WERI-Rb-1 (cell line): ENCODE measurements at regions not wholly inside any gene's neighbourhood (a gene's known extent, or its start where the extent isn't known, plus 50 kb on each side); places are given as distances from the start of the nearest gene placed in this dataset.

Experiments
- DNase-seq: peaks from one replicate; pipeline ENCODE4 v3.0.0-alpha.2; 2020
- H3K27ac ChIP-seq: fragments of 250-450 bp; sonication (Bioruptor Pico); 2 replicates; pipeline ENCODE4 v1.5.1; 2020; ENCODE audit warnings: mild to moderate bottlenecking, moderate library complexity
- H3K27me3 ChIP-seq: fragments of 250-450 bp; sonication (Bioruptor Pico); 2 replicates; pipeline ENCODE4 v1.5.1; 2021; ENCODE audit warnings: mild to moderate bottlenecking, low read depth, moderate library complexity; ENCODE audit not compliant: insufficient read depth, severe bottlenecking
- H3K36me3 ChIP-seq: fragments of 250-450 bp; sonication (Bioruptor Pico); 2 replicates; pipeline ENCODE4 v1.5.1; 2020; ENCODE audit warnings: mild to moderate bottlenecking, moderate library complexity
- H3K4me3 ChIP-seq: 2 replicates; pipeline ENCODE4 v1.5.1; 2011; ENCODE audit warnings: low read depth, mild to moderate bottlenecking, control low read depth, low read length
- H3K9me3 ChIP-seq: fragments of 250-450 bp; sonication (Bioruptor Pico); 2 replicates; pipeline ENCODE4 v1.5.1; 2021; ENCODE audit warnings: mild to moderate bottlenecking, moderate library complexity; ENCODE audit not compliant: severe bottlenecking
- TF ChIP-seq, protein P1 (sequence below): IDR thresholded peaks from 2 replicates; pipeline ENCODE4 v1.5.1; 2011; ENCODE audit warnings: low read depth, mild to moderate bottlenecking, control low read depth, inconsistent platforms, low read length

GRCh38 chr1:9475061-9475627 lies 64.1 kb upstream of the SLC25A33 start:
- Histone ChIP-seq H3K27ac (no peak overlapping the region), H3K36me3 (no peaks in the 10 kb centered on the region), H3K9me3 (no peaks in the 10 kb centered on the region), H3K27me3 (no peaks in the 10 kb centered on the region), H3K4me3 (no peak overlapping the region)
- TF ChIP-seq, protein P1, sequence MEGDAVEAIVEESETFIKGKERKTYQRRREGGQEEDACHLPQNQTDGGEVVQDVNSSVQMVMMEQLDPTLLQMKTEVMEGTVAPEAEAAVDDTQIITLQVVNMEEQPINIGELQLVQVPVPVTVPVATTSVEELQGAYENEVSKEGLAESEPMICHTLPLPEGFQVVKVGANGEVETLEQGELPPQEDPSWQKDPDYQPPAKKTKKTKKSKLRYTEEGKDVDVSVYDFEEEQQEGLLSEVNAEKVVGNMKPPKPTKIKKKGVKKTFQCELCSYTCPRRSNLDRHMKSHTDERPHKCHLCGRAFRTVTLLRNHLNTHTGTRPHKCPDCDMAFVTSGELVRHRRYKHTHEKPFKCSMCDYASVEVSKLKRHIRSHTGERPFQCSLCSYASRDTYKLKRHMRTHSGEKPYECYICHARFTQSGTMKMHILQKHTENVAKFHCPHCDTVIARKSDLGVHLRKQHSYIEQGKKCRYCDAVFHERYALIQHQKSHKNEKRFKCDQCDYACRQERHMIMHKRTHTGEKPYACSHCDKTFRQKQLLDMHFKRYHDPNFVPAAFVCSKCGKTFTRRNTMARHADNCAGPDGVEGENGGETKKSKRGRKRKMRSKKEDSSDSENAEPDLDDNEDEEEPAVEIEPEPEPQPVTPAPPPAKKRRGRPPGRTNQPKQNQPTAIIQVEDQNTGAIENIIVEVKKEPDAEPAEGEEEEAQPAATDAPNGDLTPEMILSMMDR, result no peak
- DNase-seq, result no peak

GRCh38 chr1:9476790-9477463 lies 62.3 kb upstream of the SLC25A33 start:
- H3K4me3 ChIP-seq, result no peak overlapping the region
- no peaks in the 10 kb centered on the region for H3K27me3 ChIP-seq
- no peaks in the 10 kb centered on the region for H3K36me3 ChIP-seq
- H3K27ac ChIP-seq, result no peak overlapping the region
- no peak for DNase-seq
- TF ChIP-seq, protein P1, result no peak
- no peaks in the 10 kb centered on the region for H3K9me3 ChIP-seq

DNA sequence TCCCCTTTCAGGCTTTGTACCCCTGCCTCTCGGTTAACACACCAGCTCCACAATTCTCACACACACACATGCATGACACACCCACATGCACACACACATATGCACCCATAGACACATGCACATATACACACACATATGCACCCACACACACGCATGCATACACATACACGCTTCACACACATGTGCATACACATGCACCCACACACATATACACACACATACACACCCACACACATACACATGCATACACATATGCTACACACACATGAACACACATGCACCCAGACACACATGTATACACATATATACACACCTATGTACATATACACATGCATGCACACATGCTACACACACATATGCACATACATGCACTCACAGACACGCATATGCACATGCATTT lies 61.7 kb upstream of the SLC25A33 start:
- H3K27me3 ChIP-seq, result no peaks in the 10 kb centered on the region
- H3K4me3 ChIP-seq, result no peak overlapping the region
- TF ChIP-seq, protein P1, result no peak
- H3K27ac ChIP-seq, result no peak overlapping the region
- no peak for DNase-seq
- no peaks in the 10 kb centered on the region for H3K36me3 ChIP-seq
- no peaks in the 10 kb centered on the region for H3K9me3 ChIP-seq

DNA sequence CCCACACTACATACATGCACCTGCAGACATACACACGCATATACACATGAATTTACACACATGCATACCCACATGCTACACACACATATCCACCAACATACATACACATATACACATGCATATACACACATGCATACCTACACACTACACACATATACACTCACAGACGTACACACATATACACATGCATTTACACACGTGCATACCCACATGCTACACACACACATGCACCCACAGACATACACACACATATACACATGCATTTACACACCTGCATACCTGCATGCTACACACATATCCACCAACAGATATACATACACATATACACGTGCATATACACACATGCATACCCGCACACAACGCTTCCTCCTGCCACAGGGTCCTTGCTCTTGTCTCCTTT lies 61.2 kb upstream of the SLC25A33 start:
- no peaks in the 10 kb centered on the region for H3K36me3 ChIP-seq
- H3K4me3 ChIP-seq, result no peak overlapping the region

GRCh38 chr1:9481048-9481447 lies 58.2 kb upstream of the SLC25A33 start:
- Histone ChIP-seq H3K4me3 (no peak overlapping the region), H3K27me3 (no peaks in the 10 kb centered on the region), H3K27ac (no peak overlapping the region), H3K36me3 (no peaks in the 10 kb centered on the region), H3K9me3 (no peaks in the 10 kb centered on the region)
- TF ChIP-seq, protein P1, result no peak
- no peak for DNase-seq

More for the DNA sequence above, 61.2 kb upstream of the SLC25A33 start:
- Histone ChIP-seq H3K27ac (no peak overlapping the region), H3K9me3 (no peaks in the 10 kb centered on the region), H3K27me3 (no peaks in the 10 kb centered on the region)
- no peak for DNase-seq
- TF ChIP-seq, protein P1, result no peak

DNA sequence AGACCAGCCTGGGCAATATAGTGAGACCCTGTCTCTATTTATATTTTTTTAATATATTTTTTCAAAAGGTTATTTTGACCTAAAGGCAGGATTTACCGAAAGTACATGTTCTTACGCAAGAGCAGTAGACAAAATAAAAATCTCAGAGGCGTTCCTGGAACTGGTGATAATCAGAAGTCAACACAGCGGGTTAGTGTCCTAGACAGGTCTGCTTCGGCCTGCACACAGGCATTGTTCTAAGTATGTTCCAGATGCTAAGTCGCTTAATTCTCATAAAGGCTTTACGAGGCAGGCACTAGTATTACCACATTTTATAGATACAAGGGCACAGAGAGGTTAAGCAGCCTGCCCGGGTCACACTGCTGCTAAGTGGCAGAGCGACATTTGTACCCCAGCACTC lies 56.9 kb upstream of the SLC25A33 start:
- no peak for DNase-seq
- no peaks in the 10 kb centered on the region for H3K9me3 ChIP-seq
- TF ChIP-seq, protein P1, result no peak
- H3K27ac ChIP-seq, result no peak overlapping the region
- H3K4me3 ChIP-seq, result no peak overlapping the region
- H3K27me3 ChIP-seq, result no peaks in the 10 kb centered on the region
- H3K36me3 ChIP-seq, result no peaks in the 10 kb centered on the region
